Esophagus (tissue), 2 donors: ENCODE measurements at regions not wholly inside any gene's neighbourhood (a gene's known extent, or its start where the extent isn't known, plus 50 kb on each side); places are given as distances from the start of the nearest gene placed in this dataset.
"Not testable (repeated sequence)": the region's sequence is repeated elsewhere in the genome, so short reads cannot be mapped to it uniquely, and the experiment has no call there.

Experiments used
- H3K27ac ChIP-seq, 2 donors: one replicate each; pipeline ENCODE4 v1.5.1; 2013; ENCODE audit warnings: low read depth in 2 of 2, mild to moderate bottlenecking in 2 of 2, inconsistent platforms in 1 of 2, low read length in 1 of 2, moderate library complexity in 1 of 2
- H3K27me3 ChIP-seq, 2 donors: one replicate each; pipeline ENCODE4 v1.6.1; 2013; ENCODE audit warnings: low read length in 2 of 2, control low read depth in 1 of 2, mild to moderate bottlenecking in 1 of 2; ENCODE audit not compliant: insufficient read depth in 2 of 2, control insufficient read depth in 1 of 2
- H3K36me3 ChIP-seq, 2 donors: one replicate each; pipeline ENCODE4 v1.6.1; 2013; ENCODE audit warnings: low read length in 1 of 2; ENCODE audit not compliant: control insufficient read depth in 2 of 2, insufficient read depth in 2 of 2
- H3K4me1 ChIP-seq, 2 donors: one replicate each; pipeline ENCODE4 v1.6.1; 2013; ENCODE audit warnings: low read length in 1 of 2; ENCODE audit not compliant: control insufficient read depth in 2 of 2, insufficient read depth in 2 of 2
- H3K4me3 ChIP-seq, 2 donors: one replicate each; pipeline ENCODE4 v1.5.1; 2013; ENCODE audit warnings: low read length in 2 of 2, mild to moderate bottlenecking in 2 of 2, low read depth in 1 of 2, moderate library complexity in 1 of 2
- H3K9me3 ChIP-seq, 2 donors: one replicate each; pipeline ENCODE4 v1.6.1; 2013; ENCODE audit warnings: mild to moderate bottlenecking in 2 of 2, low read depth in 1 of 2, low read length in 1 of 2, moderate library complexity in 1 of 2; ENCODE audit not compliant: control insufficient read depth in 2 of 2, insufficient read depth in 1 of 2
- WGBS, 2 donors: extraction: QIAGEN DNeasy Blood & Tissue Kit; methylation state at CpG; one replicate each; pipeline ENCODE4 v1.1.7; 2013; 5-methylcytosine and 5-hydroxymethylcytosine counted together
- donor health status: healthy with polysubstance abuse.
- donor health status: Bipolar disorder and iron deficiency.

DNA sequence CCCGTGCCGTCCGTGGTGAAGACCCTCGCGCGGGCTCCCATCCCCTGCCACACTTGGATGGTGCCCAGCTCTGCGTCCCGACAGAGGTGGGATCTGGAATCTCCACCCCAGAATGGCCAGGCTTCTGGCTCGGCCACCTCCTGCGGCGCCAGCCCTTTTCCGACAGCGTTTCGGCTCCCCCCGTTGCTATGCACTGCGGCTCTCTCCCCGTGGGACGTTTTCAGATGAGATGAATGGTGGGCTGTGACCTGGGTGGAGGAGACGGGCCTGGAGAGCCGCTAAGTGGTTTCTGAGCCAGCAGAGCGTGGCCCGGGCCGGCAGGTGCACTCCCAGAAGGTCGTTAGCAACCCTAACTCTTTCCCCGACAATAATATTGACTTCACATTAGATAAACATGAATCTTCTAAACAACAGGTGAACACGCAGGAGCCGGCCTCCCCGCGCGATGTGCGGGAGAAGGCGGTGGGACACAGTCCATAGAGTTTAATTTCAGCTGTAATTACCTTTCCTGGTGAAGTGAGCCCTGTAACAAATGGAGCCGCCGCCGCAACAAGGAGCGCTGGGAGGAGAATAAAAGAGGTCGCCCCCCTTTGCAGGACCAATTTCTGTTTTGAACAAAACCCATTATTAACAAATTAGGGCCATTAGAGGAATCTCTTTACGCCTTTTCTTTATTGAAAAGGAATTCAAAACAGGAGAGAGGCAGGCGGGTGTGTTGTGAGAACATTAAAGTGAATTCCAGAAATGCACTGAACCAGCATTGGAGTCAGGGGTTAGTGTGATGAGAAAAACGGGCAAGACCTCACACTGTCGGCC is 294.3 kb upstream of the PFKP start:
- Histone ChIP-seq H3K27ac (no peak overlapping the region), H3K36me3 (no peaks in the 10 kb centered on the region), H3K4me1 (no peaks in the 10 kb centered on the region), H3K4me3 (no peak overlapping the region), H3K9me3 (peaks cover 0 to 2% of the 10 kb centered on the region in 2 donors), H3K27me3 (no peaks in the 10 kb centered on the region)
- 79% methylated on average over 41 of the region's 41 CpGs for WGBS, 2 donors

DNA sequence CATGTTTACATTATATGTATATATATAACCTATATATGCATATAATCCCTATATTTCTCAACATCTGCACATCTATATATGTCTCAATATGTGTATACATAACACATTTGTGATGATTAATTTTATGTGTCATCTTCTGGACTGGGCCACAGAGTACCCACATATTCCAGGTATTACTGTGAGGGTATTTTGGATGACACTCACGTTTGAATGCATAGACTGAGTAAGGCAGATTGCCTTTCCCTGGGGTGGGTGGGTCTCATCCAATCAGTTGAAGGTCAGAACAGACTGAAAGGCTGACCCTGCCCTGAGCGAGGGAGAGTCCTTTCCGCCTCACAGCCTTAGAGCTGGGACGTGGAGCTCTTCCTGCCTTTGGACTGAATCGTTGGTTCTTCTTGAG is 295.2 kb upstream of the PFKP start:
- H3K4me1 ChIP-seq, result no peaks in the 10 kb centered on the region
- H3K36me3 ChIP-seq, result no peaks in the 10 kb centered on the region
- WGBS, 2 donors, result 85 to 87% methylated on average over 5 of the region's 5 CpGs
- H3K27me3 ChIP-seq, result no peaks in the 10 kb centered on the region
- peaks cover 0 to 2% of the 10 kb centered on the region in 2 donors for H3K9me3 ChIP-seq
- no peak overlapping the region for H3K4me3 ChIP-seq
- H3K27ac ChIP-seq, result no peak overlapping the region

DNA sequence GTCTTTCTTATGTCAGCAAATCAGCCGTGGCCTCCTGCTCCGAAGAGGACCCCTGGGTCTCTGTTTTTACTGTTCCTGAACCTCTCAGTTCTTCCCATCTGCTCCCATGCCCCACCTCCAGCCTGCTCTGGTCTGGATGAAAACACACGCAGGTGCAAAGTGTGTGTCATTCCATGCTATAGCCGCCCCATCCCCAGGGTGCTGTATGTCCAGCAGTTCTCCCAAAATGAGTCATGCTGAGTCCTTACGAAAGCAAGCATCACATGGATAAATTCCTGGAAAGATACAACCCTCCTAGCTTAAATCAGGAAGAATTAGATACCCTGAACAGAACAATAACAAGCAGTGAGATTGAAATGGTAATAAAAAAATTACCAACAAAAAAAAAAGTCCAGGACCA is 300.1 kb upstream of the PFKP start:
- not testable (repeated sequence) for H3K9me3 ChIP-seq, H3K27me3 ChIP-seq, H3K4me3 ChIP-seq, H3K36me3 ChIP-seq, H3K4me1 ChIP-seq, H3K27ac ChIP-seq
- 70 to 84% methylated on average over 5 of the region's 5 CpGs for WGBS, 2 donors

- Histone ChIP-seq H3K27me3 (no peaks in the 10 kb centered on the region), H3K4me1 (no peaks in the 10 kb centered on the region), H3K27ac (no peak overlapping the region), H3K9me3 (peaks cover 2% of the 10 kb centered on the region in 2 donors), H3K36me3 (no peaks in the 10 kb centered on the region), H3K4me3 (no peak overlapping the region)
- WGBS, 2 donors, result 76 to 86% methylated on average over 4 of the region's 4 CpGs
These were observed 305.4 kb upstream of the PFKP start for GRCh38 chr10:2761971-2762370.

DNA sequence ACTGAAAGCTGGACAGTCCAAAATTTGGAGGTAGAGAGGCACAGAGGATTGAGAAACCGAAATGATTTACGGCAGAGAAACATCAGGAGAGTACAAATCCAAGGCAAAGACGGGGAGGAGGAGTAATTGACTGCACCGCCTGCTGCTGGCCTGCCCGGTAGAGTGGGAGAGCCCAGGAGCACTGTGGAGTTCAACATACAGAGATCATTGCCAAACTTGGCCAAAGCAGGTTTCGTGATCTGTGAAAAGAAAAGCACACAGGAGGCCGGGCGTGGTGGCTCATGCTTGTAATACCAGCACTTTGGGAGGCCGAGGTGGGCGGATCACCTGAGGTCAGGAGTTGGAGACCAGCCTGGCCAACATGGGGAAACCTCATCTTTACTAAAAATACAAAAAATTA is 306.0 kb upstream of the PFKP start:
- Histone ChIP-seq H3K27ac (no peak overlapping the region), H3K4me3 (no peak overlapping the region), H3K4me1 (no peaks in the 10 kb centered on the region), H3K9me3 (peaks cover 2% of the 10 kb centered on the region in 2 donors), H3K36me3 (no peaks in the 10 kb centered on the region), H3K27me3 (no peaks in the 10 kb centered on the region)
- 87 to 88% methylated on average over 10 of the region's 10 CpGs for WGBS, 2 donors

DNA sequence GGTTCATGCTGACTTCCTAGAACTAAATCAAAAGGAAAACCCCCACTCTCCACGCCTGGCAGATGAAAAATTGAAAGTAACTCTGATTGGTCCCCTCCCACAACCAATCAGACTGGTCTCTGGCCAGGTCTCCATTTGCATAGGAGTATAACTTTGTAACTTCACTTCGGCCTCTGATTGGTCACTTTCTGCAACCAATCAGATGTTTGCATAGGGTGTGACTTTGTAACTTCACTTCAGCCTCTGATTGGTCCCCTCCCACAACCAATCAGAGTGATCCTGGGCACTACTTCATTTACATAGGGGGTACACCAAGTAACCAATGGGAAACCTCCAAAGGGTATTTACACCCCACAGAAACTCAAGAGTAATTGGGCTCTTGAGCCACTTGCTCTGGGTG is 306.6 kb upstream of the PFKP start:
- H3K4me1 ChIP-seq, result no peaks in the 10 kb centered on the region

GRCh38 chr10:2759233-2759632 is 308.1 kb upstream of the PFKP start:
- 28 to 30% methylated on average over 4 of the region's 4 CpGs for WGBS, 2 donors
- Histone ChIP-seq H3K36me3 (no peaks in the 10 kb centered on the region), H3K27me3 (no peaks in the 10 kb centered on the region), H3K27ac (no peak overlapping the region), H3K4me1 (no peaks in the 10 kb centered on the region), H3K4me3 (no peak overlapping the region), H3K9me3 (peaks cover 0 to 2% of the 10 kb centered on the region in 2 donors)

More for the DNA sequence above, 306.6 kb upstream of the PFKP start:
- no peaks in the 10 kb centered on the region for H3K36me3 ChIP-seq
- H3K4me3 ChIP-seq, result no peak overlapping the region
- H3K9me3 ChIP-seq, result peaks cover 2% of the 10 kb centered on the region in 2 donors
- H3K27ac ChIP-seq, result no peak overlapping the region
- WGBS, 2 donors, result 74 to 79% methylated on average over 2 of the region's 2 CpGs
- no peaks in the 10 kb centered on the region for H3K27me3 ChIP-seq

DNA sequence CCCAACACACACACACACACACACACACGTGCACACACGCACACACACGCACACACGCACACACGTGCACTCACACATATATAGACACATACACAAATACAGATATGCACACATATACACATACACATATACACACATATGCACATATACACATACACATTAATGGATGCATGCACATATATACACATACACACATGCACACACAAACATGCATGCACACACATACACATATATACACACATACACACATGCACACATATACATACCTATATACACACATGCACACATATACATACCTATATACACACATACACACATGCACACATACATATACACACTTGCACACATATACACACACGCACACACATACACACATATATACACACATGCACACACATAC is 312.4 kb upstream of the PFKP start:
- H3K4me3 ChIP-seq, result no peak overlapping the region
- no peaks in the 10 kb centered on the region for H3K36me3 ChIP-seq
- no peaks in the 10 kb centered on the region for H3K27me3 ChIP-seq
- H3K27ac ChIP-seq, result no peak overlapping the region
- H3K9me3 ChIP-seq, result no peaks in the 10 kb centered on the region
- 69 to 80% methylated on average over 6 of the region's 6 CpGs for WGBS, 2 donors
- no peaks in the 10 kb centered on the region for H3K4me1 ChIP-seq

DNA sequence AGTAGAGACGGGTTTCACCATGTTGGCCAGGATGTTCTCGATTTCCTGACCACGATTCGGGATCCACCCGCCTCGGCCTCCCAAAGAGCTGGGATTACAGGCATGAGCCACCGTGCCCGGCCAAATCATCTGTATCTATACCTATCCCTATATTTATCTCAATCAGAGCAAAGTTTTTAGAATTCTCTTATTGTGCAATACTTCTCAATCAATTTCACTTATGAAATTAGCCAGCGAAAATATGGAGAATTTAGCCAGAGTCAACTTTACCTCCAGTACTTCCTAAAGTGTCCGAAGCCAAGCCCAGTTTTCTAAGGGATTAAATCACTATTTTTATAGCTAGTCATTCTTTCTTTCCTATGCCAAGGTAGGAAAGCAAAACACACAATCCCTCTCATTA is 319.1 kb upstream of the PFKP start:
- H3K36me3 ChIP-seq, result no peaks in the 10 kb centered on the region
- no peaks in the 10 kb centered on the region for H3K9me3 ChIP-seq
- H3K4me3 ChIP-seq, result no peak overlapping the region
- WGBS, 2 donors, result 85 to 93% methylated on average over 10 of the region's 10 CpGs
- H3K27me3 ChIP-seq, result no peaks in the 10 kb centered on the region
- no peaks in the 10 kb centered on the region for H3K4me1 ChIP-seq
- no peak overlapping the region for H3K27ac ChIP-seq

DNA sequence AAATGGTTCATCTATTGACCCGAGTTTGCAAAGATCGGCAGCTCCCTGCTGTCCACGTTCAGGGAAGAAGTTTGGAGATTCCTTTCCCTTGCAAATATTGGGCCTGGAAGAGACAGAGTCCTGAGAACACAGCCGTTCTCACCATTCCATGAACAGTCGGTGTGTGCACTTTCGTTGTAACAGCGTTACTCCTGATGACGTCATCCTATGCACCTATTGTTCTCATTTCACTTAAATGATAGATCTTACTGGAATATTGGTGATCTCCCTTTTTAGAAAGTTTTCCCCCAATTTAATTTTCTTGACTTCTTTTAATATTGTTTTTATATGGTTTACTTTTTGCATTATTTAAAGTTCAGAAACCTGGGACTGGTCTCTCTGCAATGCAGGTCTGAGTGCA is 320.7 kb upstream of the PFKP start:
- H3K36me3 ChIP-seq, result no peaks in the 10 kb centered on the region
- no peaks in the 10 kb centered on the region for H3K4me1 ChIP-seq
- H3K27ac ChIP-seq, result no peak overlapping the region
- H3K4me3 ChIP-seq, result no peak overlapping the region
- WGBS, 2 donors, result 85 to 89% methylated on average over 8 of the region's 8 CpGs
- no peaks in the 10 kb centered on the region for H3K27me3 ChIP-seq
- H3K9me3 ChIP-seq, result no peaks in the 10 kb centered on the region
